ENCODE measurements at regions not wholly inside any gene's neighbourhood (a gene's known extent, or its start where the extent isn't known, plus 50 kb on each side); places are given as distances from the start of the nearest gene placed in this dataset.

DNA sequence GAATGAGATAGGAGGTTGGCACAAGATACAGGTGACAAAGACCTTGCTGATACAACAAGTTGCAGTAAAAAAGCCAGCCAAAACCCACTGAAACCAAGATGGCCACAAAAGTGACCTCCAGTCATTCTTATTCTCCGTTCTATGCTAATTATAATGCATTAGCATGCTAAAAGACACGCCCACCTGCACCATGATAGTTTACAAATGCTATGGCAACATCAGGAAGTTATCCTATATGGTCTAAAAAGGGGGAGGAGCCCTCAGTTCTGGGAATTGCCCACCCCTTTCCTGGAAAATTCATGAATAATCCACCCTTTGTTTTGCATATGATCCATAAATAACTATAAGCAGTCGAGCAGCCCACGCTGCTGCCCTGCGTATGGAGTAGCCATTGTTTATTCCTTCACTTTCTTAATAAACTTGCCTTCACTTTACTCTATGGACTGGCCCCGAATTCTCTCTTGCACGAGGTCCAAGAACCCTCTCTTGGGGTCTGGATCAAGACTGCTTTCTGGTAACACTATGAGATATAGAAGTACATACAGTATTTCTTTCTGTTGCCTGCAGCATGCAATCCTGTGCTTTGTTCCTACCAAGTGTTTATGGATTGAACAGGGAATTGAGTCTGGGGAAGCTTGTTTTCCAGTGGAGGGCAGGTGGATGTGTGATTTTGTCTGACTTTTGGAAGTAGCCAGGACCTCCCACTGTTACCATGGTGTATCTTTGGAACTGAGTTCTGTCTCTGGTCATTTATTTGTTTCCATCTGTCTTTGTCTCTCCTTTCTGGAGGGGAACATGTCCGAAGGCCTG is 72.0 kb upstream of the TGM3 start:
- TF ChIP-seq, protein P1, sequence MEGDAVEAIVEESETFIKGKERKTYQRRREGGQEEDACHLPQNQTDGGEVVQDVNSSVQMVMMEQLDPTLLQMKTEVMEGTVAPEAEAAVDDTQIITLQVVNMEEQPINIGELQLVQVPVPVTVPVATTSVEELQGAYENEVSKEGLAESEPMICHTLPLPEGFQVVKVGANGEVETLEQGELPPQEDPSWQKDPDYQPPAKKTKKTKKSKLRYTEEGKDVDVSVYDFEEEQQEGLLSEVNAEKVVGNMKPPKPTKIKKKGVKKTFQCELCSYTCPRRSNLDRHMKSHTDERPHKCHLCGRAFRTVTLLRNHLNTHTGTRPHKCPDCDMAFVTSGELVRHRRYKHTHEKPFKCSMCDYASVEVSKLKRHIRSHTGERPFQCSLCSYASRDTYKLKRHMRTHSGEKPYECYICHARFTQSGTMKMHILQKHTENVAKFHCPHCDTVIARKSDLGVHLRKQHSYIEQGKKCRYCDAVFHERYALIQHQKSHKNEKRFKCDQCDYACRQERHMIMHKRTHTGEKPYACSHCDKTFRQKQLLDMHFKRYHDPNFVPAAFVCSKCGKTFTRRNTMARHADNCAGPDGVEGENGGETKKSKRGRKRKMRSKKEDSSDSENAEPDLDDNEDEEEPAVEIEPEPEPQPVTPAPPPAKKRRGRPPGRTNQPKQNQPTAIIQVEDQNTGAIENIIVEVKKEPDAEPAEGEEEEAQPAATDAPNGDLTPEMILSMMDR (conservative IDR thresholded peaks at IDR 0.05): no peak
- TF ChIP-seq ZFX (IDR thresholded peaks at IDR 0.05): no peak
